GM12878 (cell line): ENCODE measurements at regions not wholly inside any gene's neighbourhood (a gene's known extent, or its start where the extent isn't known, plus 50 kb on each side); places are given as distances from the start of the nearest gene placed in this dataset.

Experiments used
- ATAC-seq: fragments of 200-7000 bp; cut with Tn5 transposase; 3 replicates; pipeline ENCODE4 v1.9.1; 2020; ENCODE audit warnings: mild to moderate bottlenecking, moderate library complexity
- BruUV-seq: library from RNA; stranded (reverse); fragments of 400-500 nt; replicated peaks from 2 replicates; lab custom pipeline; 2021; lab: Mats Ljungman, UMichigan
- CTCF ChIA-PET: fragments of 300-600 bp; sonication (Branson Sonifier 250); formaldehyde crosslinking; extraction: SDS; loops from one replicate; lab custom pipeline; 2021; ENCODE audit warnings: inconsistent platforms; lab: Yijun Ruan, JAX
- POLR2A ChIA-PET: fragments of 350-600 bp; formaldehyde crosslinking; extraction: SDS; loops from one replicate; lab custom pipeline; 2021; ENCODE audit warnings: inconsistent platforms; lab: Charles Lee
- RAD21 ChIA-PET: fragments of 300-600 bp; sonication (Branson Sonifier 250); formaldehyde crosslinking; loops from one replicate; lab custom pipeline; 2023; ENCODE audit warnings: antibody characterized with exemption; ENCODE audit not compliant: unreplicated experiment; lab: Charles Lee
- SMC1A ChIA-PET: fragments of 300-600 bp; sonication (Branson Sonifier 250); formaldehyde crosslinking; loops from one replicate; lab custom pipeline; 2023; ENCODE audit not compliant: unreplicated experiment, uncharacterized antibody; lab: Charles Lee
- DNase-seq: peaks from one replicate; pipeline ENCODE4 v3.0.0-alpha.2; 2011; ENCODE audit warnings: low read depth, low spot score
- FAIRE-seq: peaks from 3 replicates; lab custom pipeline; 2011; peaks lifted over from hg19 to GRCh38; lab: Jason Lieb, UNC
- H2AFZ ChIP-seq: 2 replicates; pipeline ENCODE4 v1.6.0; 2011; ENCODE audit warnings: low read depth, low read length, control low read depth; ENCODE audit not compliant: control insufficient read depth
- H3K27ac ChIP-seq: 2 replicates; pipeline ENCODE4 v1.5.1; 2011; ENCODE audit warnings: control low read depth; ENCODE audit not compliant: control insufficient read depth, insufficient read depth
- H3K27me3 ChIP-seq, 2 experiments: replicated peaks in 1 of 2; 2 replicates each; pipeline versions ENCODE4 v1.6.0 to v1.6.1; 2011; ENCODE audit warnings: low read length in 1 of 2; ENCODE audit not compliant: control insufficient read depth in 2 of 2, insufficient read depth in 2 of 2
- H3K36me3 ChIP-seq, 2 experiments: 2 replicates each; pipeline ENCODE4 v1.5.1; 2011; ENCODE audit warnings: low read length in 1 of 2; ENCODE audit not compliant: control insufficient read depth in 2 of 2, insufficient read depth in 2 of 2
- H3K4me1 ChIP-seq: 2 replicates; pipeline ENCODE4 v1.6.1; 2011; ENCODE audit warnings: mild to moderate bottlenecking, low read length, moderate library complexity, mixed read lengths; ENCODE audit not compliant: control insufficient read depth, insufficient read depth
- H3K4me2 ChIP-seq: 2 replicates; pipeline ENCODE4 v1.6.0; 2011; ENCODE audit warnings: control low read depth; ENCODE audit not compliant: control insufficient read depth, insufficient read depth
- H3K4me3 ChIP-seq: fragments of 200-600 bp; sonication (generic); 2 replicates; pipeline ENCODE4 v1.5.1; 2016
- H3K79me2 ChIP-seq: 2 replicates; pipeline ENCODE4 v1.6.0; 2011; ENCODE audit warnings: low read length; ENCODE audit not compliant: control insufficient read depth, insufficient read depth
- H3K9ac ChIP-seq: 2 replicates; pipeline ENCODE4 v1.8.0; 2011; ENCODE audit warnings: low read length, control low read depth, mixed read lengths; ENCODE audit not compliant: control insufficient read depth, insufficient read depth
- H3K9me3 ChIP-seq: replicated peaks from 3 replicates; pipeline ENCODE4 v1.5.1; 2011; ENCODE audit warnings: mild to moderate bottlenecking, low read length; ENCODE audit not compliant: control insufficient read depth, insufficient read depth
- H4K20me1 ChIP-seq: 2 replicates; pipeline ENCODE4 v1.6.0; 2011; ENCODE audit not compliant: control insufficient read depth, insufficient read depth
- BMI1 ChIP-seq: fragments of 450-650 bp; IDR thresholded peaks from 2 replicates; pipeline ENCODE4 v1.6.1; 2016; ENCODE audit warnings: mild to moderate bottlenecking, moderate library complexity, borderline replicate concordance
- CBX5 ChIP-seq: sonication (generic); IDR thresholded peaks from 2 replicates; pipeline ENCODE4 v1.6.1; 2016; ENCODE audit warnings: low read depth, moderate library complexity, mild to moderate bottlenecking, inconsistent platforms
- ESRRA ChIP-seq: IDR thresholded peaks from 2 replicates; pipeline ENCODE4 v1.6.1; 2012; ENCODE audit warnings: mild to moderate bottlenecking, low read length, improper control_type of control experiment
- IRF5 ChIP-seq: fragments of 450-650 bp; IDR thresholded peaks from 2 replicates; pipeline ENCODE4 v1.6.1; 2017; ENCODE audit warnings: borderline replicate concordance
- JUNB ChIP-seq: IDR thresholded peaks from 2 replicates; pipeline ENCODE4 v1.6.1; 2016; ENCODE audit warnings: antibody characterized with exemption, mild to moderate bottlenecking
- NR2C1 ChIP-seq: fragments of 450-650 bp; IDR thresholded peaks from 2 replicates; pipeline ENCODE4 v1.6.1; 2017; ENCODE audit warnings: antibody characterized with exemption, mild to moderate bottlenecking, moderate library complexity
- RCOR1 ChIP-seq: conservative IDR thresholded peaks from 2 replicates; pipeline ENCODE4 v1.6.1; 2012; ENCODE audit warnings: low read depth, low read length, improper control_type of control experiment
- RELA ChIP-seq: fragments of 450-650 bp; IDR thresholded peaks from 2 replicates; pipeline ENCODE4 v1.8.0; 2014; ENCODE audit warnings: borderline replicate concordance; ENCODE audit not compliant: partially characterized antibody
- SIX5 ChIP-seq: IDR thresholded peaks from 2 replicates; pipeline ENCODE4 v1.6.1; 2011; ENCODE audit warnings: mild to moderate bottlenecking, low read depth, low read length, moderate library complexity; ENCODE audit not compliant: severe bottlenecking
- SMC3 ChIP-seq: IDR thresholded peaks from 2 replicates; pipeline ENCODE4 v1.6.1; 2011; ENCODE audit warnings: low read length, improper control_type of control experiment, borderline replicate concordance
- SP1 ChIP-seq: IDR thresholded peaks from one replicate; pipeline ENCODE4 v1.6.1; 2011; ENCODE audit warnings: low read depth, low read length
- SUZ12 ChIP-seq: fragments of 200-600 bp; sonication (generic); IDR thresholded peaks from one replicate; pipeline ENCODE4 v1.6.1; 2018; ENCODE audit warnings: antibody characterized with exemption, mild to moderate bottlenecking; ENCODE audit not compliant: unreplicated experiment
- YBX1 ChIP-seq: fragments of 450-650 bp; IDR thresholded peaks from 2 replicates; pipeline ENCODE4 v1.6.1; 2016; ENCODE audit warnings: antibody characterized with exemption
- ZBED1 ChIP-seq: IDR thresholded peaks from 2 replicates; pipeline ENCODE4 v1.6.1; 2016; ENCODE audit warnings: borderline replicate concordance
- ZSCAN29 ChIP-seq: fragments of 450-650 bp; IDR thresholded peaks from 2 replicates; pipeline ENCODE4 v1.6.1; 2017; ENCODE audit warnings: mild to moderate bottlenecking, moderate library complexity
- WGBS: methylation state at CpG from one replicate; pipeline ENCODE4 v1.1.6; 2016; ENCODE audit warnings: low lambda C conversion rate; ENCODE audit not compliant: insufficient replicate concordance, insufficient coverage; ENCODE audit errors: missing lambda C conversion rate; 5-methylcytosine and 5-hydroxymethylcytosine counted together
- in situ Hi-C: fragments of 300-500 bp; cut with MboI; formaldehyde crosslinking; loops from 9 replicates; pipeline ENCODE4 v1.14.3; 2018; ENCODE audit warnings: mixed read lengths
- intact Hi-C: fragments of 100-400 bp; cut with micrococcal nuclease; formaldehyde crosslinking; loops from one replicate; pipeline ENCODE4 v1.14.2; 2022; ENCODE audit not compliant: unreplicated experiment
- TF ChIP-seq, protein P1 (sequence below): IDR thresholded peaks from 2 replicates; pipeline ENCODE4 v1.6.1; 2012; ENCODE audit warnings: low read depth, low read length, improper control_type of control experiment
- TF ChIP-seq, protein P2 (sequence below): fragments of 450-650 bp; IDR thresholded peaks from 2 replicates; pipeline ENCODE4 v1.6.1; 2016; ENCODE audit warnings: mild to moderate bottlenecking

DNA sequence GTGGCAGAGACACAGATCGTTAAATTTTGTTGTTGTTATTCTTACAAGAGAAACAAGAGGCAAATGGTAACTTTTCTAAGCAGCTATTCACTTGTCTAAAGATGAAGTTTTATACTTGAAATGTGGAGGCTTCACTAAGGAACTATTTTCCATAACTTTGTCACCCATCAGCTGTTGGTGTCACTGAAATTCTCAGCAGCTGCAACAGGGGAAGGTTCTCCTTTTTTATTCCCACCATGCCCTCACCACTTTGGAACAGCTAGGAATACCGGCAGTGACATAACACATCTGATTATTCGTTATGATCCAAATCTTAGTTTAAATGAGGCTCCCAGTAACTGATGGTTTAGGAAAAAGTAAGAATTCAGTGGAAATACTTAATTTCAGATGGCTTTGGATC lies 147.0 kb upstream of the LEF1 start:
- ATAC-seq (no peak), DNase-seq (no peak), FAIRE-seq (no peak)
- intact Hi-C loops (no loop called here), in situ Hi-C loops (no loop called here)
- H3K27ac ChIP-seq, result no peak overlapping the region
- H3K9me3 ChIP-seq, result no peaks in the 10 kb centered on the region
- ChIA-PET CTCF (no interaction called here), RAD21 (no interaction called here), SMC1A (interaction anchor here (0.6 to 0.8 kb wide), 2 partner anchors 87 to 307 kb away, joined by 3 to 4 read pairs; no protein-coding TSS in a partner anchor), POLR2A (no interaction called here)
- no peak overlapping the region for H3K4me2 ChIP-seq
- H3K4me3 ChIP-seq, result no peak overlapping the region
- no peak overlapping the region for H2AFZ ChIP-seq
- H3K4me1 ChIP-seq, result no peaks in the 10 kb centered on the region
- 0 out of 4 replicates have a peak, but pooled peaks cover 0 to 4% of the 10 kb centered on the region in 2 experiments for H3K27me3 ChIP-seq
- no peaks in the 10 kb centered on the region for H3K79me2 ChIP-seq
- no TSS peak for BruUV-seq
- H3K36me3 ChIP-seq, result no peaks in the 10 kb centered on the region
- no peak overlapping the region for H3K9ac ChIP-seq
- 16% methylated on average over 3 of the region's 3 CpGs for WGBS
- TF ChIP-seq BMI1 (no peak), NR2C1 (no peak), JUNB (no peak), RELA (no peak), YBX1 (no peak), SUZ12 (no peak), RCOR1 (no peak)
- H4K20me1 ChIP-seq, result no peaks in the 10 kb centered on the region

GRCh38 chr4:108314900-108315589 lies 146.3 kb upstream of the LEF1 start:
- BruUV-seq, result no TSS peak
- Histone ChIP-seq H3K9ac (no peak overlapping the region), H3K79me2 (no peaks in the 10 kb centered on the region), H3K27ac (no peak overlapping the region), H3K36me3 (no peaks in the 10 kb centered on the region), H3K4me3 (no peak overlapping the region), H3K4me1 (no peaks in the 10 kb centered on the region), H3K4me2 (no peak overlapping the region), H4K20me1 (no peaks in the 10 kb centered on the region), H2AFZ (no peak overlapping the region), H3K9me3 (no peaks in the 10 kb centered on the region), H3K27me3 (peaks cover 2 to 4% of the 10 kb centered on the region in 2 experiments; a peak in 2 of 4 replicates)
- DNase-seq (no peak), FAIRE-seq (no peak), ATAC-seq (no peak)
- intact Hi-C loops, result no loop called here
- ChIA-PET POLR2A (no interaction called here), SMC1A (interaction anchor here (0.6 to 0.8 kb wide), 2 partner anchors 86 to 306 kb away, joined by 3 to 4 read pairs; no protein-coding TSS in a partner anchor), CTCF (no interaction called here), RAD21 (no interaction called here)
- 6% methylated on average over 7 of the region's 8 CpGs for WGBS
- in situ Hi-C loops, result no loop called here
- no peak for TF ChIP-seq ZSCAN29
- TF ChIP-seq, protein P1, sequence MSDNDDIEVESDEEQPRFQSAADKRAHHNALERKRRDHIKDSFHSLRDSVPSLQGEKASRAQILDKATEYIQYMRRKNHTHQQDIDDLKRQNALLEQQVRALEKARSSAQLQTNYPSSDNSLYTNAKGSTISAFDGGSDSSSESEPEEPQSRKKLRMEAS, result no peak
- no peak for TF ChIP-seq ZBED1
- TF ChIP-seq, protein P2, sequence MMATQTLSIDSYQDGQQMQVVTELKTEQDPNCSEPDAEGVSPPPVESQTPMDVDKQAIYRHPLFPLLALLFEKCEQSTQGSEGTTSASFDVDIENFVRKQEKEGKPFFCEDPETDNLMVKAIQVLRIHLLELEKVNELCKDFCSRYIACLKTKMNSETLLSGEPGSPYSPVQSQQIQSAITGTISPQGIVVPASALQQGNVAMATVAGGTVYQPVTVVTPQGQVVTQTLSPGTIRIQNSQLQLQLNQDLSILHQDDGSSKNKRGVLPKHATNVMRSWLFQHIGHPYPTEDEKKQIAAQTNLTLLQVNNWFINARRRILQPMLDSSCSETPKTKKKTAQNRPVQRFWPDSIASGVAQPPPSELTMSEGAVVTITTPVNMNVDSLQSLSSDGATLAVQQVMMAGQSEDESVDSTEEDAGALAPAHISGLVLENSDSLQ, result no peak
- no peak for TF ChIP-seq IRF5
- no peak for TF ChIP-seq ESRRA
- no peak for TF ChIP-seq SIX5
- TF ChIP-seq JUNB, result no peak
- TF ChIP-seq SMC3, result no peak
- TF ChIP-seq CBX5, result no peak
- no peak for TF ChIP-seq SP1
